Upper lobe of left lung (tissue), 6 donors: ENCODE measurements at regions not wholly inside any gene's neighbourhood (a gene's known extent, or its start where the extent isn't known, plus 50 kb on each side); places are given as distances from the start of the nearest gene placed in this dataset.
A peak's percentile ranks its signal among the peaks of the same experiment; 100 is the strongest.

Source experiments
- ATAC-seq, 2 donors: fragments of 200-7000 bp; cut with Tn5 transposase; one replicate each; pipeline ENCODE4 v1.9.1; 2022; ENCODE audit warnings: mild to moderate bottlenecking in 2 of 2, moderate library complexity in 2 of 2; ENCODE audit not compliant: low FRiP score in 2 of 2
- DNase-seq, 2 donors: peaks; one replicate each; pipeline ENCODE4 v3.0.0-alpha.2; 2019 to 2020
- H3K27ac ChIP-seq, 4 donors: fragments of 200-600 bp; sonication (generic); one replicate each; pipeline ENCODE4 v1.5.1; 2016 to 2019
- H3K27me3 ChIP-seq, 4 donors: fragments of 200-600 bp; sonication (generic); one replicate each; pipeline ENCODE4 v1.5.1; 2017 to 2019
- H3K36me3 ChIP-seq, 4 donors: fragments of 200-600 bp; sonication (generic); one replicate each; pipeline ENCODE4 v1.5.1; 2016 to 2019
- H3K4me1 ChIP-seq, 4 donors: fragments of 200-600 bp; sonication (generic); one replicate each; pipeline ENCODE4 v1.5.1; 2018 to 2019
- H3K4me3 ChIP-seq, 4 donors: fragments of 200-600 bp; sonication (generic); one replicate each; pipeline ENCODE4 v1.5.1; 2017 to 2019; ENCODE audit warnings: mild to moderate bottlenecking in 2 of 4, moderate library complexity in 1 of 4
- H3K9me3 ChIP-seq, 4 donors: fragments of 200-600 bp; sonication (generic); one replicate each; pipeline ENCODE4 v1.5.1; 2018 to 2019
- CTCF ChIP-seq, 6 experiments: fragments of 450-650 bp in 4 of 6; fragments of 200-600 bp in 2 of 6; sonication (generic) in 2 of 6; IDR thresholded peaks; one replicate each; pipeline ENCODE4 v1.5.1; 2016 to 2019; ENCODE audit warnings: antibody characterized with exemption in 6 of 6
- EP300 ChIP-seq, 4 donors: sonication (generic); formaldehyde crosslinking; IDR thresholded peaks; one replicate each; pipeline ENCODE4 v1.5.1; 2017; ENCODE audit warnings: antibody characterized with exemption in 4 of 4, control low read depth in 2 of 4
- POLR2A ChIP-seq, 4 donors: fragments of 450-650 bp; IDR thresholded peaks; one replicate each; pipeline ENCODE4 v1.5.1; 2016 to 2017; ENCODE audit warnings: antibody characterized with exemption in 4 of 4, mild to moderate bottlenecking in 2 of 4
- POLR2AphosphoS5 ChIP-seq, 2 donors: sonication (generic); formaldehyde crosslinking; IDR thresholded peaks; one replicate each; pipeline ENCODE4 v1.5.1; 2017; ENCODE audit warnings: antibody characterized with exemption in 2 of 2
- WGBS, 2 donors: methylation state at CpG; one replicate each; pipeline ENCODE4 v1.1.5; 2017 to 2018; 5-methylcytosine and 5-hydroxymethylcytosine counted together
- donor health status: DM: no; HTN: no; CAD: no; lungs with moderate emphysema.
- donor health status: DM: no; HTN: yes; CAD: no; lungs with severe emphysema.

GRCh38 chr10:4351723-4352413 is 474.1 kb upstream of the AKR1E2 start:
- no peak overlapping the region for H3K4me3 ChIP-seq
- WGBS, 2 donors: 66 to 84% methylated on average over 3 of the region's 3 CpGs
- H3K36me3 ChIP-seq: no peaks in the 10 kb centered on the region
- no peaks in the 10 kb centered on the region for H3K9me3 ChIP-seq
- ATAC-seq: peak; percentile 45 to 46
- peaks cover 0 to 5% (median 0%) of the 10 kb centered on the region in 4 donors for H3K4me1 ChIP-seq
- H3K27ac ChIP-seq: no peak overlapping the region
- TF ChIP-seq CTCF (IDR thresholded peaks at IDR 0.05): no peak
- TF ChIP-seq EP300 (IDR thresholded peaks at IDR 0.05): no peak
- TF ChIP-seq POLR2A (IDR thresholded peaks at IDR 0.05): no peak
- no peak for TF ChIP-seq POLR2AphosphoS5 (IDR thresholded peaks at IDR 0.05)
- H3K27me3 ChIP-seq: no peaks in the 10 kb centered on the region
- DNase-seq: no peak

- TF ChIP-seq CTCF (IDR thresholded peaks at IDR 0.05): no peak
- peak in 1 of 4 donors; percentile 4 for TF ChIP-seq EP300 (IDR thresholded peaks at IDR 0.05)
- no peaks in the 10 kb centered on the region for H3K36me3 ChIP-seq
- H3K4me3 ChIP-seq: no peak overlapping the region
- H3K9me3 ChIP-seq: no peaks in the 10 kb centered on the region
- DNase-seq (peak in 1 of 2 donors; percentile 45), ATAC-seq (no peak)
- H3K4me1 ChIP-seq: peaks cover 7 to 14% (median 9%) of the 10 kb centered on the region in 4 donors
- 56 to 74% methylated on average over 6 of the region's 6 CpGs for WGBS, 2 donors
- no peaks in the 10 kb centered on the region for H3K27me3 ChIP-seq
- no peak overlapping the region for H3K27ac ChIP-seq
Observed at GRCh38 chr10:4347397-4347796, 478.6 kb upstream of the AKR1E2 start.

- TF ChIP-seq EP300 (IDR thresholded peaks at IDR 0.05): no peak
- no peak for TF ChIP-seq CTCF (IDR thresholded peaks at IDR 0.05)
- TF ChIP-seq POLR2AphosphoS5 (IDR thresholded peaks at IDR 0.05): no peak
- no peak for TF ChIP-seq POLR2A (IDR thresholded peaks at IDR 0.05)
- ATAC-seq (peak in 1 of 2 donors; percentile 47), DNase-seq (no peak)
- Histone ChIP-seq H3K4me1 (peaks cover 7 to 14% (median 9%) of the 10 kb centered on the region in 4 donors), H3K27me3 (no peaks in the 10 kb centered on the region), H3K36me3 (no peaks in the 10 kb centered on the region), H3K9me3 (no peaks in the 10 kb centered on the region), H3K4me3 (no peak overlapping the region), H3K27ac (peak overlapping the region in 3 of 4 donors; percentile 9 to 60 (median 56))
- 73 to 74% methylated on average over 2 of the region's 2 CpGs for WGBS, 2 donors
Observed at GRCh38 chr10:4345877-4346646, 479.9 kb upstream of the AKR1E2 start.

- peak; percentile 92 to 94 for ATAC-seq
- peak in 1 of 2 donors; percentile 78 for DNase-seq
- no peak overlapping the region for H3K4me3 ChIP-seq
- WGBS, 2 donors: 33 to 53% methylated on average over 10 of the region's 10 CpGs
- TF ChIP-seq EP300 (IDR thresholded peaks at IDR 0.05): peak in 2 of 4 donors; percentile 33 to 53
- peak in 2 of 6 experiments; percentile 8 to 19 for TF ChIP-seq CTCF (IDR thresholded peaks at IDR 0.05)
- no peak for TF ChIP-seq POLR2A (IDR thresholded peaks at IDR 0.05)
- TF ChIP-seq POLR2AphosphoS5 (IDR thresholded peaks at IDR 0.05): peak; percentile 50 to 63
- no peaks in the 10 kb centered on the region for H3K9me3 ChIP-seq
- H3K27me3 ChIP-seq: no peaks in the 10 kb centered on the region
- peak overlapping the region in 3 of 4 donors; percentile 35 to 60 (median 47) for H3K27ac ChIP-seq
- H3K4me1 ChIP-seq: peaks cover 7 to 14% (median 9%) of the 10 kb centered on the region in 4 donors
- H3K36me3 ChIP-seq: no peaks in the 10 kb centered on the region
Observed at GRCh38 chr10:4344492-4344994, 481.5 kb upstream of the AKR1E2 start.
